Nephron progenitor cell (in vitro differentiated cells): ENCODE measurements at regions not wholly inside any gene's neighbourhood (a gene's known extent, or its start where the extent isn't known, plus 50 kb on each side); places are given as distances from the start of the nearest gene placed in this dataset.
"Not testable (repeated sequence)": the region's sequence is repeated elsewhere in the genome, so short reads cannot be mapped to it uniquely, and the experiment has no call there.

Experiments
- DNase-seq: peaks from one replicate; pipeline ENCODE4 v3.0.0; 2021
- H3K27ac Mint-ChIP-seq: 2 replicates; pipeline ENCODE4 v1.8.0; 2021; ENCODE audit warnings: mild to moderate bottlenecking, moderate library complexity, mixed read lengths
- H3K27me3 Mint-ChIP-seq: 2 replicates; pipeline ENCODE4 v1.8.0; 2021; ENCODE audit warnings: mild to moderate bottlenecking, low read depth, mixed read lengths; ENCODE audit not compliant: poor library complexity
- H3K36me3 Mint-ChIP-seq: 2 replicates; pipeline ENCODE4 v1.8.0; 2021; ENCODE audit warnings: low read depth, mixed read lengths
- H3K4me1 Mint-ChIP-seq: 2 replicates; pipeline ENCODE4 v1.8.0; 2021; ENCODE audit warnings: mixed read lengths
- H3K4me3 Mint-ChIP-seq: 2 replicates; pipeline ENCODE4 v1.8.0; 2021; ENCODE audit warnings: mild to moderate bottlenecking, moderate library complexity, mixed read lengths
- H3K9me3 Mint-ChIP-seq: 2 replicates; pipeline ENCODE4 v1.8.0; 2021; ENCODE audit warnings: mild to moderate bottlenecking, moderate library complexity, mixed read lengths
- TF ChIP-seq, protein P1 (sequence below): fragments of 200-600 bp; sonication (generic); IDR thresholded peaks from 2 replicates; pipeline ENCODE4 v1.5.0; 2021; ENCODE audit warnings: antibody characterized with exemption

DNA sequence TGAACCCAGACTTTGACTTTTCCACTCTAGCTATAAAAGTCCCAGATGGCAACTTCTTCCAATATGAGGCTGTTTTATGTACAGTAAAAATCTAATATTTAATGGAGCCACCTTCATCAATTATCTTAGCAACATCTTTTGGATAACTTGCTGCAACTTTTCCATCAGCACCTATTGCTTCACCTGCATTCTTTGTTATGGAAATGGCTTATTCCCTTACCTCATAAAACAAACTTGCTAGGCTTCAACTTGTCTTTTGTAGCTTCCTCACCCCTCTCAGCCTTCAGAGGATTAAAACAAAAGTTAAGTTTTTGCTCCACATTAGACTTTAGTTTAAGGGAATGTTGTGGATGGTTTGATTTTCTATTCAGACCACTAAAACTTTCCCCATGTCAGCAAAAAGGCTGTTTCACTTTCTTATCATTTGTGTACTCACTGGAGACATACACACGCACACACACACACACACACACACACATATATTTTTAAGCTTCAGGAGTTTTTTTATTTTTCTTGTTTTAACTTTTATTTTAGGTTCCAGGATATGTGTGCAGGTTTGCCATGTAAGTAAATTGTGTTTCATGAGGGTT is 1296.1 kb upstream of the PABPC4L start:
- DNase-seq: no peak
- TF ChIP-seq, protein P1, sequence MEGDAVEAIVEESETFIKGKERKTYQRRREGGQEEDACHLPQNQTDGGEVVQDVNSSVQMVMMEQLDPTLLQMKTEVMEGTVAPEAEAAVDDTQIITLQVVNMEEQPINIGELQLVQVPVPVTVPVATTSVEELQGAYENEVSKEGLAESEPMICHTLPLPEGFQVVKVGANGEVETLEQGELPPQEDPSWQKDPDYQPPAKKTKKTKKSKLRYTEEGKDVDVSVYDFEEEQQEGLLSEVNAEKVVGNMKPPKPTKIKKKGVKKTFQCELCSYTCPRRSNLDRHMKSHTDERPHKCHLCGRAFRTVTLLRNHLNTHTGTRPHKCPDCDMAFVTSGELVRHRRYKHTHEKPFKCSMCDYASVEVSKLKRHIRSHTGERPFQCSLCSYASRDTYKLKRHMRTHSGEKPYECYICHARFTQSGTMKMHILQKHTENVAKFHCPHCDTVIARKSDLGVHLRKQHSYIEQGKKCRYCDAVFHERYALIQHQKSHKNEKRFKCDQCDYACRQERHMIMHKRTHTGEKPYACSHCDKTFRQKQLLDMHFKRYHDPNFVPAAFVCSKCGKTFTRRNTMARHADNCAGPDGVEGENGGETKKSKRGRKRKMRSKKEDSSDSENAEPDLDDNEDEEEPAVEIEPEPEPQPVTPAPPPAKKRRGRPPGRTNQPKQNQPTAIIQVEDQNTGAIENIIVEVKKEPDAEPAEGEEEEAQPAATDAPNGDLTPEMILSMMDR: no peak
- Mint-ChIP-seq H3K4me3 (no peak overlapping the region), H3K27me3 (peaks cover 4% of the 10 kb centered on the region), H3K4me1 (no peaks in the 10 kb centered on the region), H3K36me3 (no peaks in the 10 kb centered on the region), H3K9me3 (no peaks in the 10 kb centered on the region), H3K27ac (no peak overlapping the region)

DNA sequence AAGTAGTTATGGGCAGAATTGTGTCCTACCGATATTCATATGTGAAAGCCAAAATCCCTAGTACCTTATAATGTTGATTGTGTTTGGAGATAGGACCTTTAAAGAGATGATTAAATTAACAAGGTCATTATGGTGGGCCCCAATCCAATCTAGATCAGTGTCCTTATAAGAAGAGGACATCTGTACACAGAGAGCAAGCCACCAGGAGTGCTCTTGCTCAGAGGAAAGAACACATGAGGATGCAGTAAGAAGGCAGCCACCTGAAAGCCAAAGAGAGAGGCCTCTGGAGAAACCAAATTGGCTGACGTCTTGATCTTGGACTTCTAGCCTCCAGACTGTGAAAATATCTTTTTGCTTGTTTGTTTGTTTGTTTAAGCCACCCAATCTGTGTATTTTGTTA is 1290.8 kb upstream of the PABPC4L start:
- TF ChIP-seq, protein P1: no peak
- no peak for DNase-seq
- Mint-ChIP-seq H3K4me3 (no peak overlapping the region), H3K4me1 (no peaks in the 10 kb centered on the region), H3K27ac (no peak overlapping the region), H3K9me3 (no peaks in the 10 kb centered on the region), H3K27me3 (peaks cover 7% of the 10 kb centered on the region), H3K36me3 (no peaks in the 10 kb centered on the region)

DNA sequence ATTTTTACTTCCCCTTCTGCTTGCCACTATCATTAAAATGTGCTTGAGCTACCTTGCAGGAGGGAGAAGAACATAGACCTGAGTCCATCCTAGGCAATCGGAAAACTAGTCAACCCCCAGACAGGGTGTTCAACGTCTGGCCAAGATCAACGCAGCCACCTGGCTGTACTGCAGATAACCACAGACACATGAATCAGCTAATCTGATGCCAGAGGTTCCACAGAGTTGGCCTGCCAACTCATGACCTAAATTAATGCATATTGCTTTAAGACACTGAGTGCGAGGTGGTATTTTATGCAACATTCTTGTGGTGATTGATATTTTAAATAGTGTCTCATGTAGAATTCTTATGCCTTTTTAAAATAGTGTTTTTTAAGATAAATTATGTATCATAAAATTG is 1283.8 kb upstream of the PABPC4L start:
- no peak for DNase-seq
- Mint-ChIP-seq H3K27ac (no peak overlapping the region), H3K4me3 (no peak overlapping the region), H3K36me3 (no peaks in the 10 kb centered on the region), H3K9me3 (no peaks in the 10 kb centered on the region), H3K4me1 (no peaks in the 10 kb centered on the region), H3K27me3 (peaks cover 3% of the 10 kb centered on the region)
- TF ChIP-seq, protein P1: no peak

DNA sequence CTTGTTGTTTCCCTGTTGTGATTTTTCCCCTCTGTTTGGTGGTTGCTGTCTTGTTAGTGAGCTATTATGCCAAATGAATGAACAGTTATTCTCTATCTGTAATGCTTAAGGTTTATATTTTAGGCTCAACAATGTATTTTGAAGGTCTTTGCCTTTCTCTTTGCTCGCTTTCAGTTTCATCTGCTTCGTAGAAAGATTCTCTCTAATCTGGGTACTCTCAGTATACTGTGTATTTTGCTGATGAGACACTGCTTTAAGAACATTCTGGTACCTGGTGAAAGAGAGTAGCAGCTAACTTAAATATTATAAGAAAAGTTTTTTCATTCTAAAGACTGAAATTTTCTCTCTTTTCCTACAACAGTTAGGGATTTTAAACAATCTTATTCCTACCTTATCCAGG is 1274.7 kb upstream of the PABPC4L start:
- no peak for DNase-seq
- no peak overlapping the region for H3K27ac Mint-ChIP-seq
- TF ChIP-seq, protein P1: no peak
- no peaks in the 10 kb centered on the region for H3K27me3 Mint-ChIP-seq
- H3K36me3 Mint-ChIP-seq: no peaks in the 10 kb centered on the region
- H3K4me1 Mint-ChIP-seq: no peaks in the 10 kb centered on the region
- no peak overlapping the region for H3K4me3 Mint-ChIP-seq
- peaks cover 4% of the 10 kb centered on the region for H3K9me3 Mint-ChIP-seq

DNA sequence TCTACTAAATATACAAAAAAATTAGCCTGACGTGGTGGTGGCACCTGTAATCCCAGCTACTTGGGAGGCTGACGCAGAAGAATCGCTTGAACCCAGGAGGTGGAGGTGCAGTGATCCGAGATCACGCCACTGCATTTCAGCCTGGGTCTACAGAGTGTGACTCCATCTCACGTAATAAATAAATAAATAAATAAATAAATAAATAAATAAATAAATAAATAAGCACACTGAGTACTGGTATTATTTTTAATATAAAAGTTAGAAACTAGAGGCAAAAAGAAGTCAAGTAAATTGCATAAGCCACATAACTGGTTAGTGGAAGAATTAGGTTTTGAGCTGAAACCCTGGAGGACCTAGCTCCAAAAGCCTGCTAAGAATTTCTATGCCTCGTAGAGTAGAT is 1262.7 kb upstream of the PABPC4L start:
- DNase-seq: no peak
- no peaks in the 10 kb centered on the region for H3K9me3 Mint-ChIP-seq
- no peaks in the 10 kb centered on the region for H3K36me3 Mint-ChIP-seq
- H3K27ac Mint-ChIP-seq: no peak overlapping the region
- no peak overlapping the region for H3K4me3 Mint-ChIP-seq
- TF ChIP-seq, protein P1: no peak
- H3K4me1 Mint-ChIP-seq: no peaks in the 10 kb centered on the region
- peaks cover 3% of the 10 kb centered on the region for H3K27me3 Mint-ChIP-seq

DNA sequence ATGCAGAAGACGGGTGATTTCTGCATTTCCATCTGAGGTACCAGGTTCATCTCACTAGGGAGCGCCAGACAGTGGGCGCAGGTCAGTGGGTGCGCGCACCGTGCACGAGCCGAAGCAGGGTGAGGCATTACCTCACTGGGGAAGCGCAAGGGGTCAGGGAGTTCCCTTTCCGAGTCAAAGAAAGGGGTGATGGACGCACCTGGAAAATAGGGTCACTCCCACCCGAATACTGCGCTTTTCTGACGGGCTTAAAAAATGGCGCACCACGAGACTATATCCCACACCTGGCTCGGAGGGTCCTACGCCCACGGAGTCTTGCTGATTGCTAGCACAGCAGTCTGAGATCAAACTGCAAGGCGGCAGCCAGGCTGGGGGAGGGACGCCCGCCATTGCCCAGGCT is 1246.0 kb upstream of the PABPC4L start:
- H3K36me3 Mint-ChIP-seq, H3K4me1 Mint-ChIP-seq, H3K27ac Mint-ChIP-seq, DNase-seq, H3K4me3 Mint-ChIP-seq, H3K27me3 Mint-ChIP-seq, H3K9me3 Mint-ChIP-seq: not testable (repeated sequence)
